HG03135 (cell line): ENCODE measurements at regions not wholly inside any gene's neighbourhood (a gene's known extent, or its start where the extent isn't known, plus 50 kb on each side); places are given as distances from the start of the nearest gene placed in this dataset.
"Not testable (repeated sequence)": the region's sequence is repeated elsewhere in the genome, so short reads cannot be mapped to it uniquely, and the experiment has no call there.

Experiments used
- ATAC-seq: cut with Tn5 transposase; IDR thresholded peaks from one replicate; pipeline ENCODE4 v1.9.1; 2021; ENCODE audit warnings: mild to moderate bottlenecking, moderate library complexity; ENCODE audit not compliant: unreplicated experiment

DNA sequence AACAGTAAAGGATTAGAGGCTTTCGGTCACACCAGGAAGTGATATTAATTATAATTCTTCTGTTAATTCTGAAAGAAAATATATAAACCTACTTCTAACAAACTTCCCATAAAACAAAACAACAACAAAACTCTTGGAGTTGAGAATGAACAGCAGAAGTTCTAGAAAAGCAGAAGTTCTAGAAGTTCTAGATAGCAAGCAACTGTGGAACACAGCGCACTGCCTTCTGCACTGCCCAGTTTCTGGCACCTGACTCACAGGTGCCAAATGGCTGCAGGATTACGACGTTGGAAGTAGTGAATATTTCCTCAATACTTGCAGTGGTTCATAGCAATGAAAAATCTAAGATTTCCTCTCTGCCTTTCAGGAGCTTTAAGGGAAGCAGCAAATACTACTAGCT lies 132.2 kb downstream of the OR13A1 start:
- no peak for ATAC-seq

DNA sequence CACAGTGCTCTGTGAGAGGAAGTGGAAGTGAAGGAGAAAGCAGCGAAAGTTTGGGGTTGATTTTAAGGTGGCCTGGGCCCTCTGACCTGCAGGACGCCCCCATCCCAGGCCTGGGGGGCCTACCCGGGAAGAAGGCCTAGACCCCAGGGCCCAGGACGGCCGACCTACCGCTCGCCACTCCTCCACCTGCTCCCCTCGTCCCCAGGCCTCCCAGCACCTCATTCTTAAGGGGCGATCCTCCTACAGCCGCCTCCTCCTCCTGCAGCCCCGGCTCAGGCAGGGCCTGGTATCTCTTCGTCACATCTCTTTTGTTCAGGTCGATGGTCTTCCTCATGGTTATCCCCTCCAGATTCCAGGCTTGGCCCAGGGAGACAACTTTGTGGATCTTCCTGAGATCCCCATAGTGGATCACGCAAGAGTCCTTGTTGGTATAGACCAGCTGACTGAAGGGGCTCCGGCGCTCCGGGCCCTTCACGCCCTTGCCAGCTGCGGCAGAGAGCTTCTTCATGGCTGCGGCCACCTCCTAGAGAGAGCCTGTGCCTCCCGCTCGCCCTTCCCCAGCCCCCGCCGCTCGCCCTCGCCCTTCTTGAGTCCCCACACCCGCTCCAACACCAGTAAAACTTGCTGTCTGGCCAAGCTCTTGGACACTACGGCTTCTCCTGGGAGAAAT lies 117.5 kb downstream of the OR13A1 start:
- ATAC-seq, result no peak

DNA sequence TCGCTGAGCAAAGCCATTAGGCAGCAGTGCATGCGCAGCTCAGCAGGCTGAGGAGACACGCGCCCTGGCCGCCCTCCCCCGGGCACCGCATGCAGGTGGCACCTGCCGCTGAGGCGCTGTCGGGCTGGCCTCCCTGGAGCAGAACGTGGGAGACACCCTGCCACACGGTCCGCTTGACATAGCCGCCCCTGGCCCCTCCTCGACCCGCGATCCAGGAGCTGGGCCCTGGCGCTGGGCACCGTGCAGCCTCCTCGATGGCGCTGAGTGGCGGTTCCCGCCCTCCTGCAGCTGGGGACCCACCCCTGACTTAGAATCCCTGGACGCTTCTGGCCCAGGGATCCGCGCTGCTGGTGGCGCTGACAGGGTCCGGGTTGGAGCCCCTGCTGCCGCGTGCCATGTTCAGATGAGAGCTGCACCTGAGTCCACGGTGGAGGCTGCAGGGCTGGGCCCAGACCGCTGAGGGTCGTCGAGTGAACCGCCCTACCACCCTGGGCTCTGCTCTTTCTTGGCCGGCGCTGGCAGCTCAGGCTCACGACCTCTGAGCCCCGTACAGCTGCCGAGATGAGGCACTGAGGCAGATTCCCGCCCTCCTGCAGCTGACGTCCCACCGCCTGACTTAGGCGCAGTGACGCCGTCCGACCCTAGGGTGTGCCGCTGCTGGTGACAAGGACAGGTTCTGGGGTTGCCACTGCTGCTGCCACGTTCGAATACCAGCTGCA lies 116.8 kb downstream of the OR13A1 start:
- no peak for ATAC-seq

DNA sequence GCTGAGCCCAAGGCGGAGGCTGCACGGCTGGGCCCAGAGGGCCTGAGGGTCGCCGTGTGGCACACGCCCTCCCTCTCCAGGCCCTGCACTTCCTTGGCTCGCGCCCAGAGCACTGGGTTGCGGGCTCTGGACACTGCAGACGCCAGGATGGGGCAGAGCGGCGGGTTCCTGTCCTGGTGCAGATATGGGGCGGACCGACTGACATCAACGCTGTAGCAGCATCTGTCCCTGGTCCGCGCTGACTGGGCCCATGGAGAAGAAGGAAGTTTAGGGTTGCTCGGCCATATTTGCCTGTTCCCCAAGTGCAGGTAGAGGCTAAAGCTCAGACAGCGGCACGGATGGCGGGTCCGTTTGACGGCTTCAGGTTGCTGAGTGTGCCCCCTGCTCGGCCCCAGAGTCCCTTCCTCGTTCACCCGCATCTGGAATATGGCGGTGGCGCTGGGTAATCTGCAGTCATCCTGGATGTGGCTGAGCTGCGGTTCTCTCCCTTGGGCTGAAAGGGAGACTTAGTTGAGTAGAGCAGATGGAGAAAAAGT lies 116.1 kb downstream of the OR13A1 start:
- ATAC-seq, result no peak

DNA sequence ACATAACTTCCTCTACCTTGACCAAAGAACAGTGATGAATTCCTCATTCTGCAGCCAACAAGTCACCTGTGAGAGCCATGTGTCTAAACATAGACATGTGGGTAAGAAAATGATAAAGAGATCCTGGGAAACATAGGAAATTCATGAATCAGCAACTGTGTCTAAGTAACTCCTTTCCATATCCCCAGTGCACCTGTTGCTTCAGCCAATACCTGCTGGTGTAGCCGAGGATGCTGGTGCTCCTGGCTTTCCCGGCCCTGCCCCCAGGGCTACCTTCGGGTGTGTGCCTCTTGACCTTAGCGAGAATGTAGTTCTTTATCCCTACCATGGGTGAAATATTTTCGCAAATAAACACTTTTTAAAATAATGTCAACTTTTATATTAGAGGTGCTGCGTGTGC lies 114.1 kb downstream of the OR13A1 start:
- no peak for ATAC-seq

DNA sequence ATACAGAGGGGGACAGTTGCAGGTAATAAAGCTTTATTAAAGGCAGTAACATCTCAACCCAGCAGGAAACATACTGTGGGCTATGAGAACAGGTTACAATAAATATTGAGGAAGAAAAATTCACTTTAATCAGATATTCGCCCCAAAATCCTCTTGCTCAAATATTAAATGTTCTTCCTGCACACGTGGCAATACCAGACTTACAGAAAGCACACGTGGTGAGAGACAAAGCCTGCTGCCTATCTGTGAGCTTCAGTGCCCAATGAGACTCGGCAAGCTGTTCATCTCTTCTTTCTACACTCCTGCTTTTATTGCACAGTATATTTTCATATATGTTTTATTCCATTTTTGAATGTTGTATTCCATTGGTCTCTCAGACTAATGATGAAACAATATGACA lies 113.2 kb downstream of the OR13A1 start:
- ATAC-seq, result no peak

DNA sequence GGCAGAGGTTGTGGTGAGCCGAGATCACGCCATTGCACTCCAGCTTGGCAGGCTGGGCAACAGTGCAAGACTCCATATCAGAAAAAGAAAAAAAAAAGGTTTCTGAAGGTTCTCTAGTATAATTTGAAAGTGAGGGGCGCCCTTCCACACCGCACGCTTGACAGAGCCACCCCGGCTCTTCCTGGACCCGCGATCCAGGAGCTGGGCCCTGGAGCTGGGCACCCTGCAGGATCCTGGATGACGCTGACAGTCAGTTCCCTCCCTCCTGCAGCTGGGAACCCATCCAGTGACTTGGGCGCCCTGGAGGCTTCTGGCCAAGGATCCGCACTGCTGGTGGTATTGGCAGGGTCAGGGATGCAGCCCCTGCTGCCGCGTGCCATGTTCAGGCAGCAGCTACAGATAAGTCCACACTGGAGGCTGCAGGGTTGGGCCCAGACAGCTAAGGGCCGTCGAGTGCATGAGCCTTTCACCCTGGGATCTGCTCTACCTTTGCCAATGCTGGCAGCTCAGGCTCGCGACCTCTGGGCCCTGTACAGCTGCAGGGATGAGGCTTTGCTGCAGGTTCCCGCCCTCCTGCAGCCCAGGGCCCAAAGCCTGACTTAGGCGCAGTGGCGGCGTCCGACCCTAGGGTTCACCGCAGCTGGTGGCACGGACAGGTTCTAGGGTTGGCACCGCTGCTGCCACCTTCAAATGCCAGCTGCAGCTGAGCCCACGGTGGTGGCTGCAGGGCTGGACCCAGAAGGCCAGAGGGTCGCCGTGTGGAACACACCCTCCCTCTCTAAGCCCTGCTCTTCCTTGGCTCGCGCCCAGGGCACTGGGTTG lies 110.2 kb downstream of the OR13A1 start:
- ATAC-seq, result no peak

DNA sequence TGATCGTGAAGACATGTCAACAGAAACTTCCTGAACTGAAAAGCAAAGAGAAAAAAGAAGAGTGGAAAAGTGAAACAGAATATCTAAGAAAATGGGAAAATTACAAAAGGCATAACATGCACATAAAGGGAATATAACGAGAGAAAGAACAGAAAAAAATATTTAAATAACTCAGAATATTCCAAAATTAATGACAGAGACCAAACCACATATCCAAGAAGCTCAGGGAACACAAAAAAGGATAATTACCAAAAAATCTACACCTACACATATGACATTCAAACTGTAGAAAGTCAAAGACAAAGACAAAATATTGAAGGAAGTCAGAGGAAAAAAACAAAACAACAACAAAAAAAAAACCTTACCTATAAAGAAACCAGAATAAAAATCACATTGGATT lies 105.5 kb downstream of the OR13A1 start:
- ATAC-seq, result no peak

DNA sequence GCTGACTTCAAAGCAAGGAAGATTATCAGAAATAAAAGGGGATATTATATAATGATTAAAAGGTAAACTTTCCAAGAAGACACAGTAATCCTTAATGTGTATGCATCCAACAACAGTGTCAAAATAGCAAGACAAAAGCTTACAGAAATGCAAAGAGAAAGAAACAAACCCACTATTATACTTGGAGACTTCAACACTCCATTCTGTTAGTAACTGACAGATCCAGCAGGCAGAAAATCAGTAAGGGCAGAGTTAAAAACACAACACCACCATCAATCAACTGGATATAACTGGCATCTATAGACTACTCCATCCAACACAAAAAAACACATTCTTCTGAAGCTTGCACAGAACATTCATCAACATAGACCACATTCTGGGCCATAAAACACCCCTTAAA lies 103.8 kb downstream of the OR13A1 start:
- ATAC-seq, result no peak

DNA sequence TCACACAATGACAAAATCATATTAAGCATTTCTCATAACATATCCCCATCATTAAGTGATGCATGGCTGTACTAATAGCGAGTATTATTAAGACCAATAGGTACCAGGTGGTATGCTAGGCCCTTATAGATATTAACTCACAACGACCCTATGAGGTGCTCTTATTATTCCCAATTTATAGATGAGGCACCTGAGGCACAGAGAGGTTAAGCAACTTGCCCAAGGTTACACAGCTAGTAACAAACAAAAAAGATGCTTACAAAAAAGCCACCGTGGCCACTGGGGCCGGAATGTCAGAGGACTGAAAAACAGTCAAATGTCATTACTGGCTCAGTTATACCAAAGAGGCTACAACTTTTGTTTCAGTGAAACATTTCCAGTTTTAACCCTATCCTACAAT lies 96.0 kb downstream of the OR13A1 start:
- no peak for ATAC-seq

DNA sequence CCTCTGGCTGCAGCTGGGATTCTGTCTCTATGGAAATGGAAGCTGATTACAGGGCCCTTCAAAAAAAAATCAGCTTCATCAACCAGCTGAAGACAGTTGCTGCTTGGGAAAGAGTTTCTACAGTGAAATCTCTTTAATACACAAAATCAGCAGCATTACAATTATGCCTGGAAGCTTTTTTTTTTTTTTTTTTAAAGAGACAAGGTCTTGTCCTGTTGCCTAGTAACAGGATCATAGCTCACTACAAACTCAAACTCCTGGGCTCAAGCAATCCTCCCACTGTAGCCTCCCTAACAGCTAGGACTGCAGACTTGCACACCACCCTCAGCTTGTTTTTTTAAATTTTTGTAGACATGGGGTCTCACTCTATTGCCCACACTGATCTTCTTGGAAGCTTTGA lies 94.5 kb downstream of the OR13A1 start:
- no peak for ATAC-seq

DNA sequence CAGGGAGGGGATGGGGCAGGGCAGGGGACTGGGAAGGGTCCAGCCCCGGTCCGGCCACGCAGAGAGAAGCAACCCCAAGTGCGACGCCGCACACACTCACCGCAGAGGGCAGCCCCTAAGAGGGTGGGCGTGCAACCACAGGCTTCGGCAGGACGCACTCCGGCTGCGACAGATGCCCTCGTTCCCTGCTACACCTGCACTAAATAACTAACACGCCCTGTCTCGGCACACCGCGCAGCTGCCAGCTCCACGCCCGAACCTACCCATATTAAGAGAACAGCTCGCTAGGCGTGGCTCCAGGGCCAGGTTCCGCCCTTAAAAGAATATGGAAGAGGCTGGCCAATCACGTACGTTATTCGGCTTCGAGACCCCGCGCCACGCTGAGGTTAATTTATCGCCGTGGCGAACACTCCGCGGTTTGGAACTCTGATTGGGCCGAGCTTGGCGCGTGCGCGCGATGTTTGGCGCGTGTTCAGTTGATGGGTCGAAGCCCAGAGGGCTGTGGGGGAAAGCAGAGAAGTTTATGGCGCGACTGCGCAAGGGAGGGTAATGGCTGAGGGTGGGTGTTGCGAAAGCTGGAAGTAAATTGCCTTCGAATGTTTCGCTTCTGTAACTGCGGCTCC lies 91.1 kb downstream of the OR13A1 start:
- no peak for ATAC-seq

DNA sequence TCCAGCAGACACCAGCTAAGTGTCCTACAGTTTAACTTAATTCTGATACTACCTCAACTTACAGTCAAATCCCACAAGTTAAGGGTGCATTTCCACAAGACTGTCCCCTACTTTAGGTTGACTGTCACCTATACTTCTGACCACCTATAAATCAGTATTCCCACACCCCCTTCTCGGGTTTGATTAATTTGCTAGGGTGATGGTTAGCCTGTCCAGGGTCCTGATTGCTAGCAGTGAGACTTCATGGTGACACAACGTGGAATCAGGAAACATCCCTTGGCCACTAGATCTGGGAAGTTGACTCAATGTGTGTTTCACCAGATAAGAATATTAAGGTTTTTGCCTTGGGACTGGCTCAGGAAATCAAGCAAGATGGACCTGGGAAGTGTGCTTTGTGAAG lies 88.4 kb downstream of the OR13A1 start:
- ATAC-seq, result no peak

DNA sequence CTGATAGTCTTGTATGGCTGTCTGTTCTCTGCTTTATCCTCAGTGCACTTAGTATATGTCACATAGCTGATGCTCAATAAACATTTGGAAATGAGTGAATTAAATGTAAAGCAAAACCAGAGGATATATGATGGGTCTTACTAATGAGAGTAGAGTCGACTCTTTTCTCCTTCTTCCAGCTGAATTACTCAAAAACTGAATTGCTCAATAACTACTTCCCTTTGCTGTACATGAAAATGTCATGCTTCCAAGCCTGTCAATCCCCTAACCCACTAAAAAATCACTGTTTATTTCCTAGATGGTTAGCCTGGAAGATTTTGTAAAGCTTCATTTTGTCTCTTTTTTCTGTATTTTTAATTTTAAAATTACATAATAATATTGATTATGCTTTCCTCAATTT lies 88.0 kb downstream of the OR13A1 start:
- ATAC-seq, result no peak

DNA sequence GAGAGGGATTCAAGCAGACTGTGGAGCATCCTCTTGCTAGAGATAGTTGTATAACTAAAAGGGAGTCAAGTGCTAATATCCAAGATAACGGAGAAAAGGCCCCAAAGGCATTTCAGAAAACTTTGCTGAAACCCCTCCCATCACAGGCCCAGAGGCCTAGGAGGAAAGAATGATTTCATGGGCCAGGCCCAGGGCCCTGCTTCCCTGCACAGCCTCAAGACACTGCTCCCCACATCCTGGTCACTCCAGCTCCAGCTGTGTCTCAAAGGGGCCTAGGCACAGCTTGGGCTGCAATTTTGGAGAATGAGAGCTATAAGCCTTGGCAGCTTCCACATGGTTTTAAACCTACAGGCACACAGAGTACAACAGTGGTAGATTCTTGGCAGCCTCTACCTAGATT lies 85.6 kb downstream of the OR13A1 start:
- no peak for ATAC-seq

DNA sequence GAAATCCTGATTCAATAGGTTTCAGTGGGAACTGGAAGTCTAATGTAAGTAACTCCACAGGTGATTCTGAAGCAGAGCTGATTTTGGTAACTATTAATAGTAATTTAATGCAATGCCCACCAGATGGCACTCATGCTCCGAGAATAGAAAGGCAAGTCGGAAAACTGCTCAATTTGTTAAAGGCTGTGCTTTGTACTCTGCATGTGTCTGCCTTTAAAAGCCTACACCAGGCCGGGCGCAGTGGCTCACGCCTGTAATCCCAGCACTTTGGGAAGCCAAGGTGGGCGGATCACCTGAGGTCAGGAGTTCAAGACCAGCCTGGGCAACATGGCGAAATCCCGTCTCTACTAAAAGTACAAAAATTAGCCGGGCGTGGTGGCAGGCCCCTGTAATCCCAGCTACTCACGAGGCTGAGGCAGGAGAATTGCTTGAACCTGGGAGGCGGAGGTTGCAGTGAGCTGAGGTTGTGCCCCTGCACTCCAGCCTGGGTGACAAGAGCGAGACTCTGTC lies 80.1 kb downstream of the OR13A1 start:
- ATAC-seq, result not testable (repeated sequence)

DNA sequence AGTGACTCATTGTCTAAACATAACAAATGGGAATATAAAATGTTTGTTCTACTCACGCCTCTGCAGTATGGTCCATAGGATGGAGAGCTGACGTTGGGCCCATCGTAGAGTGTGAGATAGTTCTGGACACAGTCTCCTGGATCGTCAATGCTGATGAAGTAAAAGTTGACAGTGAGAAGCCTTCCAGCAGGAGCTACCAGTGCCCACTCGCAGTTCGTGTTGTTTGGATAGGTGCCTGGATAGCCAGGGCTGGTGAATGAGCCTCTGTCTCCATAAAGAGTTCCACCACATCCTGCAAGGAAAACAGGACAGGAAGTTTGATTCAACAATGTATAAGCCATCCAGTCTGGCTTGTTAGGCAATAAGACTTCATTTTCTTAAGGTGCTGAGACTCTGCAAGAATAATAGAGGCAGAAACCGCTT lies 79.6 kb downstream of the OR13A1 start:
- ATAC-seq, result no peak

DNA sequence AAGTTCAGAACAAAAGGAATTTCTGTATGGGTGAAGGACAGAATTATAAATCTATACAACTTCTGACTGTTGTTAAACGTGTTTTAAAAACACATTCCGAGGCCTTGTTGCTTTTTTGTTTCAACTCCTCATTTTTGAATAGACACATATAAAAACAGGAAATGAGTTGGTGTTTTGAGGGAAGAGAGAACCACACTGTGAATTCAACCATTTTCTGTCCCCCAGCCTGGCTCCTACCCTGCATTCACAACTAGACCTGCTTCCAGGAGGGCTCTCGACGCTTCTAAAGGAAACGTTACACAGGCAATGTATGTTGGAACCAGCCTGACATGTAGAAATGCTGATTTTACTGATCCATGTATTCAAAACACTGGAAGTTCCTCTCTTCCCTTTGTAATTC lies 76.5 kb downstream of the OR13A1 start:
- ATAC-seq, result no peak

DNA sequence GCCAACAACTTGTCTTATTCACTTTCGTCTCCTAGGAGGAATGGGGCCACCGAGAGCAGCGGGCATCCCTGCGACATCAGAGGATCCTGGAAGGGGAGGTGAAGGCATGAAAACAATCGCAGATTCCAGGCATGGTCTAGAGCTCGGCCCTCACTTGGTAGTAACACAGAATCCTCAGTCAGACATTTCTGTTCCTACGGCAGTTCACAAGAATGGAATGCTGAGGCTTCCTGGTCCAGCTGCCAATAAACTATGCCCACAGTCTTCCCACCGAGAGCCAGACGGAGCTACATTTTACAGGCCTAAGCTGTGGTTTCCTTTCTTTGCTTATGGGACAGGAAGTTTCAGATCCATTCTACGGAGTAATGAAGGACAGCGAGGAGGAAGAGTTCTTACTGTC lies 75.8 kb downstream of the OR13A1 start:
- ATAC-seq, result no peak

DNA sequence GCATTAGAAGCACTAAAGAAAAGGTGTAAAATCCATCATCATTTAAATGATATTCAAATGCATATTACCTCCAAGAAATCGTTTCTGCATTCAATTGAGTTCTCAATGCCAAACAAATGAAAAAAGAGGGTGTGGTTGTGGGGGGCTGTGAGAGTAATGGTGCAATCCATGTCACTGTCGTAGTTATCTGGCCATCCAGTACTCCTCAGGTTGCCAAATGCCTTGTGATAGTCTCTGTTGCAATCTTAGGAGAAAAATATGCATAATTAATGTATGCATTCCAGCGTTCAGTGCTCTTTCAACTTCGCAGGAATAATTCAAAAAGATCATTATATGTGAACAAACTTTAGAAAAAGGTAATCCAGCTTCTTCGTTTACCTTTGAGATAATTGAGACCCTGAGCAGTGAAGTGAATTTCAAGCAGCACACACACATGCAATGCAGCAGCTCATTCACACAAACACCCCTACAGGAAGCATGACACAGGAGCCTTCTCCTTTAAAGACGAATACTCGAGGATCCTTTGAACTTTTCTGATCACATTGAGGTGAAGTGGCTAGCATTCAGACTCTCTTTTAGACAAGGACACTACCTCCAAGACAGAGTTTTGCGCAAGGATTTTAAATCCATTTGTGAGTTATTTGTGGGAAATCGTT lies 73.4 kb downstream of the OR13A1 start:
- no peak for ATAC-seq

DNA sequence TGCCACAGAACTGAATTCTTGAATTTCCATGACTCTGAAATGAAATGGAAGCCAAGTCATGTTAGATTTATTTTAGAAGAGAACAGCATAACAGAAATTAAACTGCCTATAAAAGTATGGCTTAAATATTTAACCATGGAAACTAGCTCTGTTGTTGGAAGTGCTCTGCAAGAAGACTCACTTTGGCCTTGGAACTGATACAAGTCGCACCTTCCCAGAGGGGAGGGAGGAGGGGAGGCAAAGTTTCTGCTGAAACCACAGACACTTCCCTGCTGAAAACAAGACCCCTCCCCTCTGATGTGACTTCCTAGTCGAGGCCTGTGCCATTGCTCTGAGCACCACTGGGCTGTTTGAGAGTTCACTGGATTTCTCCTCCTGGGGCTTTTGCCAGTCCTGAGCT lies 72.1 kb downstream of the OR13A1 start:
- no peak for ATAC-seq
